Activated T-cell treated with anti-CD3 and anti-CD28 coated beads, Interleukin-2, amount 50 U/mL, for 1 hour (primary cell): ENCODE measurements at regions not wholly inside any gene's neighbourhood (a gene's known extent, or its start where the extent isn't known, plus 50 kb on each side); places are given as distances from the start of the nearest gene placed in this dataset.

Experiments used
- DNase-seq: peaks from one replicate; pipeline ENCODE4 v3.0.0-alpha.2; 2020

- DNase-seq = no peak
Observed at GRCh38 chr6:44010411-44011349, 116.6 kb downstream of the MRPL14 start.

- DNase-seq = no peak
Observed at GRCh38 chr6:44009425-44010321, 117.6 kb downstream of the MRPL14 start.

DNA sequence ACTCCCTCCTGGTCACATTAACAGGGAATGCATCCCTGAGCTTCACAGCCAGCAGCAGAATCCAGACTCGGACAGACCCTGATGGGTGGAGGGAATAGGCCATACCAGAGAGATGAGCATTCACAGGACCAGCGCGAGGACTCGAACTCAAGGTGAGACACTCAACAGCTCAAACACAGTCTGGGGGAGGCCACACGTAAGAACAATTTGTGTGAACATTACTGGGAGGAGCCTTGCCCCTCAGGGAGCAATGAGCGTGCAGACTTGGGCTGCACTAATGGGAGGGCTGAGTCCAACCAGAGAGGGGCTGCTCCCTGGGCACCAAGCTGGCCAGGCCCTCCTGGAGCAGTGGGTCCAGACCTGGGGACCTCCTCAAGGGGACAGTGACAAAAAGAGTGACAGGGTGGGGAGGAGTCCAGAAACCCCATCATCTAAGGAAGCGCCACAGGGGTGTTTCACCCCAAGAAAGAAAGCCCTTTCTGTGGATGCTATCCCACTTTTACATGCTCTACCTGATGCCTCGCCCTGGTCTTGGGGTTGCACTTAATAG lies 118.4 kb downstream of the MRPL14 start:
- DNase-seq = no peak

GRCh38 chr6:44007818-44008621 lies 119.2 kb downstream of the MRPL14 start:
- DNase-seq = no peak

DNA sequence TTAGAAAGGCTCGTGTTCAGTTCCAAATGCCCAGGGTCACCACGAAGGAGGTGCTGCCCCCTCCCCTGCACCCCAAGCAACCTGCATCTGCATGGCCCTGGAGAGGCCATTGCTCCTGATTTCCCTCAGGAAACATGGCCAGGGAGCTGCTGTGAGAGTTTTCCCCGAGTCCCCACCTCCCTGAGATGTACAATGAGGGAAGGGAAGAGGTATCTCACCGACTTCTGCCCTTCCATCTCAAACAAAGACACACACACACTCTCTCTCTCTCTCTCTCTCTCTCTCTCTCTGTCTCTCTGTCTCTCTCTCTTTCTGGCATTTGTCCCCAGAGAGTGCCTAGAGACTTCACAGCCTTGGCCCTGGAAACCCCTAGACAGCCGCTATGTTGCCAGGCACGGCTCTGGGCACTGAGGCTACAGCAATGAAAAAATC lies 120.4 kb downstream of the MRPL14 start:
- DNase-seq = no peak

DNA sequence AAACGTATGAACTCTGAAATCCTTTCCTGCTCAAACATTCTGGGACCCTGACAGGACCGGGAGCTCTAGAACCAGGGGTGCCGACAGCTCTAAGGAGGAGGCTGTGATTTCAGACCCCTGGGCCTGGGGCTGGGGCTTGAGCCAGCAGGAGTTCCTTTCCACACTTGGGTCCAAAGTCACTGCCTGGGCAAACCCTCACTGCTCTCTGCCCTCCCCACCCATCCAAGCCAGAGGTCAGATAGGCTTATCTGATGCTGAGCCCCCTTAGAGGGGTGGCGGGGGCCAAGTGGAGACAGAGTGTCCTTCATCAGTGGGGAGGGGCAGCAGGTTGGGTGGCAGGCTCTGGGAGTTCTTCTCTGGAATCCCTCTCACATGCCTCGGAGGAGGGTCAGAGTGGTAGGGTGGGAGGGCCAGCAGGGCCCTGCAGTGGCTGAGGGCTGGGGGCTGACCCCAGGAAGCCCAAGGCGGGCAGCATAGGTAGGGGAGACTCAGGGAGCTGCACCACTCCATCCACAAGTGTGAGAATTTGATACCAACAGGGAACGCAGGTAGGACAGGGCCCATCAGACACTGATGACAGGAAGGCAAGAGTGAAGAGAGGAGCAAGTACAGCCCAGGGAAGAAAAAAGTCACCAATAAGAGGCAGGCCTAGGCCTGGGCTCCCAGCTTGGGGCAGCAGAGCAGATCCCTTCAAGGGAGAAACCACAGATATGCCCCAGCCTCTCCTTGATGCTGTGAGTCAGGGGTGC lies 121.0 kb downstream of the MRPL14 start:
- no peak for DNase-seq

- no peak for DNase-seq
Observed at GRCh38 chr6:44005507-44005903, 121.7 kb downstream of the MRPL14 start.

- DNase-seq = no peak
Observed at GRCh38 chr6:44004625-44005506, 122.4 kb downstream of the MRPL14 start.

- DNase-seq = no peak
Observed at GRCh38 chr6:44004136-44004535, 123.1 kb downstream of the MRPL14 start.

DNA sequence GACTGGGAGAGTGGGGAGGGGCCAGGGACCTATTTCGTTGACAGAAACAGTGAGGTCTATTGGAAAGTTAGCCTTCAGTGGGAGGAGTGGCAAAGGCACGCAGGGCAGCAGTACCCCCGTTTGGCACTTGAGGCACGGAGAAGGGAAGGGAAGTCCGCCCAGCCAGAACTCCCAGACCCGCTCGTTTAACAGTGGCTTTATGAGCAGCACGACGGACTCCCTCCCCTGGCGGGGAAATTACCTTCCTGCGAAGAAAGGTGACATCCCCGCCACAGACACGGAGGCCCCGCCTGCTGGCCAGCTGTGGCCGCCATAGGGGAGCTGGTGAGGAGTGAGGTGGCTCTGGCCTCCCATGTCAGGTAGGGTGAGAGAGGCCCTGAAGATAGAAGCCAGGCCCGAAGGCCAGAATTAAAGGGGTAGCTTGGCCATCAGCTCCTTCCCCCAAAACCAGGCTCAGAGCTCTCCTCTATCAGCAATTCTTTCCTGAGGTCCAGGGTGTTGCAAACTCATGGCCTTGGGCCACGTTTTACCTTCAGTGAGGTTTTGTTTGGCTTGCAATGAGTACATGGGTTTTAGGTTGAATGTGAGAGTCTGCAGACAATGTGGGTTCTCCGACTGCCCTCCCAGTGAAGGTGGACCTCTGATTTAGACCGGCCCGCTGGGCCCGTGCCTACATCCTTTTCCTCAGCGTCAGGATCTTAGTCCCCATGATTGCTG lies 123.7 kb downstream of the MRPL14 start:
- no peak for DNase-seq

DNA sequence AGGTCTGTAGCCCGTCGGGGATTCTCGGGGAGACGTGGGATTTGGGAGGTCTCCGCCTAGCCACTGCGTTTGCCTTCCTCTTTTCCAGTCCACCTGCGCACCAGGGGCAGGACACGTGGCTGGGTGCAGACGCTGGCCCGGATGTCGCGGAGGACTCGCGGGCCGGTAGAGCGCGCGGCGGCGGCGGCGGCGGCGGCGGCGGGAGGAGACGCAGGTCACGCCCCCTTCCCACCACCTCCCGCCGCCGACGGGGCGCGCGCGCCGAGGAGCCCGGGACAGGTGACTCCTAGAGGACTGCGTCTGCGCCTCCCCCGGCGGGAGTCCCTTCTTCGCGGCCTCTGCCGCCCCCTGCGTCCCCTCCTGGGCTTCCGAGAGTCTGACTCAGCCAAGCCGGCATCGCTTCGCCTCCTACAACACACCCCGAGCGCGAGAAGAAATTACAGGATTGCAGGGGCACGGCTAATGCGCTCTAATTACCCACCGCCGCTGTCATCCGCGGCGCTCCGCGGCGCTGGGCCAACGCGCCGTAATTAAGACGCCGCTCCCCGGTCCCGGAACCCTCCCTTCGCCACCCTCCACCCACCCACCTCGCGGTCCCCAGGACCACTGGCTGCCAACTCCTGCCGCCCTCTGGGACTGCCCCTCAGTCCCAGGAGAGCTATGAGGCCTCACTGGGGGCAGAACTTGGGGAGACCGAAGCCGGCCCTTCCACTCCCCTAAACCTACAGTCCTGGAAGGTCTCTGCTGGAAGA lies 124.5 kb downstream of the MRPL14 start:
- DNase-seq = peak; percentile 66

DNA sequence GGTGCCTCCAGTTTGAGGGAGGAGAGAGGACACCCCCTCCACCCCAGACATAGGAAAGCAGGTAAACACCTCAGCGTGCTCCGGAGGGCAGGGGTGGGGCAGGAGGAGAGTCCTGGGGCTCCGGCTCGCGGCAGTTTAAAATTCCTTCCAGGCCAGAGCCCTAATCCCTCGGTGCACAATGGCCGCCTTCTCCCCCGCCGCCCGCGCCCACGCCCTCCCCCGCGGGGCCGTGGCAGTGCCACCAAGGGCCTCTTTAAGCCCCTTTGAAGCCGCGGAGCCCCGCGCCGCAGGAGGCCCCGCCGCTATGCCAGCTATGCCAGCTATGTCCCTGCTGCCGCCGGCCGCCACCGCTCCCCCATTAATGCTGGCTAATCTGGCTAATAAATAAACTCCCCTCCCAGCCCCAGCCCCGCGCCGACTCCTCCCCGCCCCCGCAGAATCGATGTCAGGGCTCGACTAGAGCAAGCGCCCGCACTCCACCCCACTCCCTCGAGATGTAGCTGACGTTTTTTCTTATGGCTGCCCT lies 125.1 kb downstream of the MRPL14 start:
- DNase-seq = no peak

- no peak for DNase-seq
Observed at GRCh38 chr6:44001318-44002066, 125.8 kb downstream of the MRPL14 start.

DNA sequence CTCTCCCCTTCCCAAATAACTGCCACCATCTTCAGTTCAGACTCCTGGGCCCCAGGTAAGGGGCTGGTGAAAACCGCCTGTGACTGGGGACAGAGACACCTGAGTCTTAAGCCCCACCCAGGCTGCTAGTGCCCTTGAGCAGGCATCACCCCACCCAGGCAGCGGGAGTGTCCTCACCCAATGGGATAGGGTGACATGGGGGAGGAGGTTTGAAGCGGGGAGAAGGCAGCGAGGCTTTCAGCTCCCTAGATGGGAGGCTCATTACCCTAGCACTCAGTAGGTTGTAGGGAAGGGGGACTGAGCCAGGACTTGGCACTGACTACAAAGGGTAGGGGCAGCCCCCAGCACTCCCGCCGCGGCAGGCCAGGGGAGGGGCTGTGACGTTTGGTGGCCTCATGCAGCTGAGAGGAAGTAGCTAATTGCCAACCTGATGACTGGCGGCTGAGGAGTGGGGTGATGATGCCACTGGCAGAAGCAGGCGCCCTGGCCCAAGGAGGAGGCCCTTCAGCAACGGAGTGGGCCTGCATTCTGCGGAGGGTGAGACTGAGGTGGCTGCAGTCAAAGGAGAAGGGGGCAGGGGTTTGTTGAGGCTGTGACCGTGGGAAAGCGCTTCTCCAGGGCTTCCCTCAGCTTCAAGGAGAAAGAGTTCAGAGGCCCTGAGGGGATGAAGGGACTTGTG lies 126.9 kb downstream of the MRPL14 start:
- DNase-seq = peak; percentile 15

DNA sequence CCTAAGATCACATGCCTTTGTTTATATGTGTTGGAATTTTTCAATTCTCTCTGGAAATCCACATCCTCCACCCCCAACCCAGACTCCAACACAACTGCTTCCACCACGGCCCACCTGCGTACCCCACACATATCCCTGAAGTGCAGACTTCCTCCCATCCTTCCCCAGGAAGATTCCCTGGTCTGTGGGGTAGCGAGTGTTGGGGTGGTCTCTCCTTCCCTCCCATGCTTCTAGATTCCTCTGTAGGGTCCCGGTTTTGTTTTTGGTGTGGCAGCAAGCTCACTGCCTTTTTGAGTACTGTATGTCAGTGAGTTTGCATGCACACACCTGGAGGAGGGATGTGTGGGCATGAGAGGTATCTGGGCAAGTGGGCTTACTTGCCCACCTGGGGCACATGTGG lies 127.6 kb downstream of the MRPL14 start:
- DNase-seq = no peak

DNA sequence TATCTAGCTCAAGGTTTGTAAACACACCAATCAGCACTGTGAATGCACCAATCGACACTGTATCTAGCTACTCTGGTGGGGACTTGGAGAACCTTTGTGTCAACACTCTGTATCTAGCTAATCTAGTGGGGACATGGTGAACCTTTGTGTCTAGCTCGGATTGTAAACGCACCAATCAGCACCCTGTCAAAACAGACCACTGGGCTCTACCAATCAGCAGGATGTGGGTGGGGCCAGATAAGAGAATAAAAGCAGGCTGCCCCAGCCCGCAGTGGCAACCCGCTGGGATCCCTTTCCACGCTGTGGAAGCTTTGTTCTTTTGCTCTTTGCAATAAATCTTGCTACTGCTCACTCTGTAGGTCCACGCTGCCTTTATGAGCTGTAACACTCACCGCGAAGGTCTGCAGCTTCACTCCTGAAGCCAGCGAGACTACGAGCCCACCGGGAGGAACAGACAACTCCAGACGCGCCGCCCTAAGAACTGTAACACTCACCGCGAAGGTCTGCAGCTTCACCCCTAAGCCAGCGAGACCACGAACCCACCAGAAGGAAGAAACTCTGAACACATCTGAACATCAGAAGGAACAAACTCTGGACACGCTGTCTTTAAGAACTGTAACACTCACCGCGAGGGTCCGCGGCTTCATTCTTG lies 128.5 kb downstream of the MRPL14 start:
- peak; percentile 4 for DNase-seq

DNA sequence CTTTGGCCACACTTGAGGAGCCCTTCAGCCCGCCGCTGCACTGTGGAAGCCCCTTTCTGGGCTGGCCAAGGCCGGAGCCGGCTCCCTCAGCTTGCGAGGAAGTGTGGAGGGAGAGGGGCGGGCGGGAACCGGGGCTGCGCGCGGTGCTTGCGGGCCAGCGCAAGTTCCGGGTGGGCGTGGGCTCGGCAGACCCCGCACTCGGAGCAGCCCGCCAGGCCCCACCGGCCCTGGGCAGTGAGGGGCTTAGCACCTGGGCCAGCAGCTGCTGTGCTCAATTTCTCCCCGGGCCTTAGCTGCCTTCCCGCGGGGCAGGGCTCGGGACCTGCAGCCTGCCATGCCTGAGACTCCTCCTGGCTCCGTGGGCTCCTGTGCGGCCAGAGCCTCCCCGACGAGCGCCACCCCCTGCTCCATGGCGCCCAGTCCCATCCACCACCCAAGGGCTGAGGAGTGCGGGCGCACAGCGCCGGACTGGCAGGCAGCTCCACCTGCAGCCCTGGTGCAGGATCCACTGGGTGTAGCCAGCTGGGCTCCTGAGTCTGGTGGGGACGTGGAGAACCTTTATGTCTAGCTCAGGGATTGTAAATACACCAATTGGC lies 129.2 kb downstream of the MRPL14 start:
- DNase-seq = peak; percentile 3
